A673 (cell line): ENCODE measurements at regions not wholly inside any gene's neighbourhood (a gene's known extent, or its start where the extent isn't known, plus 50 kb on each side); places are given as distances from the start of the nearest gene placed in this dataset.
"Not testable (repeated sequence)": the region's sequence is repeated elsewhere in the genome, so short reads cannot be mapped to it uniquely, and the experiment has no call there.

Experiments
- CTCF ChIP-seq: fragments of 300-800, 200-600 bp; sonication (generic); conservative IDR thresholded peaks from 2 replicates; pipeline ENCODE4 v1.5.1; 2017; ENCODE audit warnings: low read depth, mild to moderate bottlenecking, antibody characterized with exemption, low read length, moderate library complexity, mixed read lengths
- EZH2 ChIP-seq: fragments of 200-600 bp; sonication (generic); IDR thresholded peaks from 2 replicates; pipeline ENCODE4 v1.6.1; 2017; ENCODE audit warnings: borderline replicate concordance, low read depth, mild to moderate bottlenecking, mixed read lengths, antibody characterized with exemption, low read length; ENCODE audit not compliant: poor library complexity, severe bottlenecking

- not testable (repeated sequence) for TF ChIP-seq CTCF, EZH2
Observed at GRCh38 chr6:27746860-27747259, 165.3 kb downstream of the OR2B2 start.
